ENCODE measurements at regions not wholly inside any gene's neighbourhood (a gene's known extent, or its start where the extent isn't known, plus 50 kb on each side); places are given as distances from the start of the nearest gene placed in this dataset.

DNA sequence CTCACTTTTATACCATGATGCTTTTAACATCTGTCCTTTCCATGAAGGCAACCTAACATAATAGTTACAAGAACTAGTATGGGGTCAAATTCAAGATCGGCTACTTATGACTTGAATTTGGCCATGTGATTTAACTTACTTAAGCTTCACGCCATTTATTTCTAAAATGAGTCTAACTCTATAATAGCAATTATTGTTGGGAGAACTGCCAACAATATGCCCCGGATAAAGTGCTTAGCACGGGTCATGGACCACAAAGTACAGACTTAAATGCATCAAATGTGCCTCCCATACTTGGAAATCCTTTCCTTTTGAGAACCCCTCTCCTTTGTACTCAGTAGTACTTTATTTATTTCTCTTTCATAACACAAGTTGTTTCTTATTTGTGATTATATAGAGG is 1603.6 kb upstream of the GOT2 start:
- TF ChIP-seq CTCF (IDR thresholded peaks at IDR 0.05): no peak
- no peak for TF ChIP-seq POLR2A (IDR thresholded peaks at IDR 0.05)

All from testis (tissue), 2 donors.